ENCODE measurements at regions not wholly inside any gene's neighbourhood (a gene's known extent, or its start where the extent isn't known, plus 50 kb on each side); places are given as distances from the start of the nearest gene placed in this dataset.

DNA sequence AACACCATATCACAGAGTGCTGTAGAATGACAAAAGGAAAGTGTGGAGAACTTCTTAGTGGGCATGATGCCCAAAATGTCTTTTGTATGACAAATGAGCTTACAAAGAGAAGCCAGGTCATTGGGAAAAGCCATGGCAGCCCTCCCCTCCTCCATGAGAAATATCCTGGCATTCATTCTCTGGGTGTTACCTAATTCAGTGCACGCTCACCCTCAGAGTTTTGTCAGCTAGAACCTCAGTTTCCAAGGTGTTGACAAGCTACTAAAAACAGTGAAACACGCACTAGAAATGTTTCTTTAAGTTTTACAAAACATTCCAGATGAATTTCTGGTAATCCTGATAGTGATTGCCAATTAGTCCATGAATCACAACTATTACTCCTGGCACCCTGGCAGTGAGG, 105.4 kb upstream of the FSHB start:
- POLR2A ChIA-PET (ENCODE audit: unreplicated experiment): no interaction called here
- dilution Hi-C loops (cut with HindIII; ENCODE audit: low sequenced_read_pairs, unreplicated experiment) (no loop called here), in situ Hi-C loops (cut with MboI; ENCODE audit: low sequenced_read_pairs) (loop anchor here (25.0 kb wide), 1 partner anchor 688 kb away; no protein-coding TSS in a partner anchor), intact Hi-C loops (cut with micrococcal nuclease) (loop anchor here (5.0 kb wide), 1 partner anchor 187 kb away; no protein-coding TSS in a partner anchor)
- H3K27me3 ChIP-seq (ENCODE audit: control insufficient read depth, insufficient read depth, low read length): no peaks in the 10 kb centered on the region
- no TSS peak for BruUV-seq (replicated peaks)
- no peak overlapping the region for H3K14ac ChIP-seq (replicated peaks; ENCODE audit: low read depth, low read length)
- no peak overlapping the region for H2AFZ ChIP-seq (replicated peaks; ENCODE audit: low read length, poor library complexity)
- no peak overlapping the region for H4K5ac ChIP-seq (ENCODE audit: low read depth, low read length)
- H2AK9ac ChIP-seq (replicated peaks; ENCODE audit: low read depth, low read length, poor library complexity): no peak overlapping the region
- no peaks in the 10 kb centered on the region for H3K4me1 ChIP-seq (ENCODE audit: control insufficient read depth, insufficient read depth, low read length)
- H4K20me1 ChIP-seq (ENCODE audit: insufficient read depth, low read length): no peaks in the 10 kb centered on the region
- ATAC-seq (ENCODE audit: low read depth) (no peak), DNase-seq (no peak)
- H3K36me3 ChIP-seq (ENCODE audit: control insufficient read depth, insufficient read depth, low read length): no peaks in the 10 kb centered on the region
- H4K91ac ChIP-seq (ENCODE audit: insufficient read depth, low read depth, low read length): no peak overlapping the region
- H3K18ac ChIP-seq (ENCODE audit: low read depth, low read length): no peak overlapping the region
- no peak overlapping the region for H3K23ac ChIP-seq (ENCODE audit: low read depth, low read length)
- H2BK15ac ChIP-seq (ENCODE audit: low read depth, low read length): no peak overlapping the region
- H3K79me1 ChIP-seq (ENCODE audit: low read depth in 1 of 2, low read length in 2 of 2): no peaks in the 10 kb centered on the region
- no peak overlapping the region for H2BK120ac ChIP-seq (ENCODE audit: low read depth, low read length)
- no CpG with 5 or more reads among the region's 2 CpGs for WGBS, 2 experiments (ENCODE audit: extremely low coverage in 2 of 2, insufficient read length in 1 of 2)
- no peak overlapping the region for H4K8ac ChIP-seq (ENCODE audit: low read depth in 2 of 2, low read length in 2 of 2)
- H3K4me2 ChIP-seq (ENCODE audit: low read depth, low read length): no peak overlapping the region
- no peak overlapping the region for H3K27ac ChIP-seq (ENCODE audit: insufficient read depth, low read length)
- H3K9ac ChIP-seq (ENCODE audit: low read depth, low read length): no peak overlapping the region
- no peak overlapping the region for H2BK20ac ChIP-seq (ENCODE audit: low read depth, low read length)
- no peaks in the 10 kb centered on the region for H3K9me3 ChIP-seq (ENCODE audit: control insufficient read depth, insufficient read depth, low read length)
- H3K9me1 ChIP-seq (ENCODE audit: insufficient read depth, low read length): no peaks in the 10 kb centered on the region
- H3K56ac ChIP-seq (ENCODE audit: extremely low read depth, insufficient read depth, low read length): no peak overlapping the region
- TF ChIP-seq SMC3 (IDR thresholded peaks at IDR 0.05; ENCODE audit: low read depth, low read length): no peak
- TF ChIP-seq, protein P1, sequence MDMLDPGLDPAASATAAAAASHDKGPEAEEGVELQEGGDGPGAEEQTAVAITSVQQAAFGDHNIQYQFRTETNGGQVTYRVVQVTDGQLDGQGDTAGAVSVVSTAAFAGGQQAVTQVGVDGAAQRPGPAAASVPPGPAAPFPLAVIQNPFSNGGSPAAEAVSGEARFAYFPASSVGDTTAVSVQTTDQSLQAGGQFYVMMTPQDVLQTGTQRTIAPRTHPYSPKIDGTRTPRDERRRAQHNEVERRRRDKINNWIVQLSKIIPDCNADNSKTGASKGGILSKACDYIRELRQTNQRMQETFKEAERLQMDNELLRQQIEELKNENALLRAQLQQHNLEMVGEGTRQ (IDR thresholded peaks at IDR 0.05; ENCODE audit: low read depth, low read length): no peak
- CTCF ChIA-PET: interaction anchor here (0.6 kb wide), 1 partner anchor 11 kb away, joined by 5 read pairs; no protein-coding TSS in a partner anchor
- H2BK5ac ChIP-seq (ENCODE audit: low read depth, low read length, poor library complexity, severe bottlenecking): no peak overlapping the region
- H3K4me3 ChIP-seq (ENCODE audit: insufficient read depth, low read depth, low read length): no peak overlapping the region
- no peak overlapping the region for H2AK5ac ChIP-seq (ENCODE audit: low read depth, low read length)
- H3K4ac ChIP-seq (ENCODE audit: low read depth, low read length): no peak overlapping the region

All from IMR-90 (cell line).